ENCODE measurements at regions not wholly inside any gene's neighbourhood (a gene's known extent, or its start where the extent isn't known, plus 50 kb on each side); places are given as distances from the start of the nearest gene placed in this dataset.

- TF ChIP-seq POLR2A (IDR thresholded peaks at IDR 0.05) (no peak), CTCF (IDR thresholded peaks at IDR 0.05) (no peak)
Observed at GRCh38 chr2:184530959-184531358, 67.4 kb upstream of the ZNF804A start.

Data from Peyer's patch (tissue), 4 donors.